DOHH2 (cell line): ENCODE measurements at regions not wholly inside any gene's neighbourhood (a gene's known extent, or its start where the extent isn't known, plus 50 kb on each side); places are given as distances from the start of the nearest gene placed in this dataset.
"Not testable (repeated sequence)": the region's sequence is repeated elsewhere in the genome, so short reads cannot be mapped to it uniquely, and the experiment has no call there.

Experiments
- EZH2phosphoT487 ChIP-seq: fragments of 200-600 bp; sonication (generic); IDR thresholded peaks from 2 replicates; pipeline ENCODE4 v1.6.1; 2017; ENCODE audit warnings: borderline replicate concordance, mild to moderate bottlenecking, antibody characterized with exemption, low read length, moderate library complexity, mixed read lengths
- TF ChIP-seq, protein P1 (sequence below): fragments of 200-600 bp; sonication (generic); IDR thresholded peaks from one replicate; pipeline ENCODE4 v1.5.1; 2014; ENCODE audit warnings: antibody characterized with exemption, mild to moderate bottlenecking, low read depth, low read length; ENCODE audit not compliant: poor library complexity, severe bottlenecking

GRCh38 chr13:46467694-46468093 is 80.6 kb upstream of the RUBCNL start:
- TF ChIP-seq, protein P1, sequence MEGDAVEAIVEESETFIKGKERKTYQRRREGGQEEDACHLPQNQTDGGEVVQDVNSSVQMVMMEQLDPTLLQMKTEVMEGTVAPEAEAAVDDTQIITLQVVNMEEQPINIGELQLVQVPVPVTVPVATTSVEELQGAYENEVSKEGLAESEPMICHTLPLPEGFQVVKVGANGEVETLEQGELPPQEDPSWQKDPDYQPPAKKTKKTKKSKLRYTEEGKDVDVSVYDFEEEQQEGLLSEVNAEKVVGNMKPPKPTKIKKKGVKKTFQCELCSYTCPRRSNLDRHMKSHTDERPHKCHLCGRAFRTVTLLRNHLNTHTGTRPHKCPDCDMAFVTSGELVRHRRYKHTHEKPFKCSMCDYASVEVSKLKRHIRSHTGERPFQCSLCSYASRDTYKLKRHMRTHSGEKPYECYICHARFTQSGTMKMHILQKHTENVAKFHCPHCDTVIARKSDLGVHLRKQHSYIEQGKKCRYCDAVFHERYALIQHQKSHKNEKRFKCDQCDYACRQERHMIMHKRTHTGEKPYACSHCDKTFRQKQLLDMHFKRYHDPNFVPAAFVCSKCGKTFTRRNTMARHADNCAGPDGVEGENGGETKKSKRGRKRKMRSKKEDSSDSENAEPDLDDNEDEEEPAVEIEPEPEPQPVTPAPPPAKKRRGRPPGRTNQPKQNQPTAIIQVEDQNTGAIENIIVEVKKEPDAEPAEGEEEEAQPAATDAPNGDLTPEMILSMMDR: not testable (repeated sequence)
- TF ChIP-seq EZH2phosphoT487: not testable (repeated sequence)
